HEK293 (cell line): ENCODE measurements at regions not wholly inside any gene's neighbourhood (a gene's known extent, or its start where the extent isn't known, plus 50 kb on each side); places are given as distances from the start of the nearest gene placed in this dataset.

Source experiments
- CTCF ChIA-PET: fragments of 350-600 bp; formaldehyde crosslinking; extraction: SDS; loops from one replicate; lab custom pipeline; 2021; ENCODE audit warnings: antibody characterized with exemption; lab: Yijun Ruan, JAX
- POLR2A ChIA-PET: fragments of 300-600 bp; formaldehyde crosslinking; extraction: SDS; loops from one replicate; lab custom pipeline; 2020; ENCODE audit warnings: antibody characterized with exemption, inconsistent platforms; lab: Yijun Ruan, JAX
- H3K27ac ChIP-seq: fragments of 200-500 bp; sonication (Bioruptor generic); 2 replicates; pipeline ENCODE4 v1.5.1; 2014; ENCODE audit warnings: low read depth, low read length, control low read depth, inconsistent platforms; ENCODE audit errors: extremely low read depth
- H3K36me3 ChIP-seq, 2 experiments: fragments of 200-500 bp in 1 of 2; sonication (Bioruptor generic) in 1 of 2; 1 replicate in 1 of 2; 2 replicates in 1 of 2; pipeline ENCODE4 v1.5.1; 2014 to 2017; ENCODE audit warnings: inconsistent platforms in 2 of 2, low read length in 2 of 2; ENCODE audit not compliant: control insufficient read depth in 2 of 2, insufficient read depth in 1 of 2
- H3K4me1 ChIP-seq: fragments of 200-500 bp; sonication (Bioruptor generic); 2 replicates; pipeline ENCODE4 v1.5.1; 2014; ENCODE audit warnings: mild to moderate bottlenecking, low read length, inconsistent platforms; ENCODE audit not compliant: control insufficient read depth, insufficient read depth
- H3K4me3 ChIP-seq: 2 replicates; pipeline ENCODE4 v1.5.1; 2011; ENCODE audit warnings: low read depth, mild to moderate bottlenecking, control low read depth, low read length, moderate library complexity
- H3K9me3 ChIP-seq: fragments of 200-500 bp; sonication (Bioruptor generic); 2 replicates; pipeline ENCODE4 v1.5.1; 2014; ENCODE audit warnings: low read depth, low read length, inconsistent platforms; ENCODE audit not compliant: control insufficient read depth, insufficient read depth
- KLF9 ChIP-seq: fragments of 450-650 bp; formaldehyde crosslinking; IDR thresholded peaks from 2 replicates; pipeline ENCODE4 v1.5.1; 2016; ENCODE audit warnings: missing biosample characterization, missing genetic modification characterization, low read depth
- PRDM10 ChIP-seq: fragments of 450-650 bp; formaldehyde crosslinking; IDR thresholded peaks from 2 replicates; pipeline ENCODE4 v1.5.1; 2016; ENCODE audit warnings: missing biosample characterization, missing genetic modification characterization
- PRDM2 ChIP-seq: fragments of 450-650 bp; formaldehyde crosslinking; IDR thresholded peaks from 2 replicates; pipeline ENCODE4 v1.5.1; 2016; ENCODE audit warnings: missing biosample characterization, missing genetic modification characterization, borderline replicate concordance
- SP7 ChIP-seq: fragments of 450-650 bp; formaldehyde crosslinking; IDR thresholded peaks from 2 replicates; pipeline ENCODE4 v1.5.1; 2016; ENCODE audit warnings: missing biosample characterization, missing genetic modification characterization
- ZIC2 ChIP-seq: fragments of 450-650 bp; formaldehyde crosslinking; IDR thresholded peaks from 2 replicates; pipeline ENCODE4 v1.5.1; 2016; ENCODE audit warnings: missing biosample characterization, missing genetic modification characterization
- ZNF16 ChIP-seq: fragments of 450-650 bp; formaldehyde crosslinking; IDR thresholded peaks from 2 replicates; pipeline ENCODE4 v1.5.1; 2016; ENCODE audit warnings: low read depth, missing biosample characterization, missing genetic modification characterization
- ZNF280C ChIP-seq: fragments of 450-650 bp; formaldehyde crosslinking; IDR thresholded peaks from 2 replicates; pipeline ENCODE4 v1.5.1; 2016; ENCODE audit warnings: missing biosample characterization, missing genetic modification characterization
- ZNF350 ChIP-seq: fragments of 450-650 bp; formaldehyde crosslinking; IDR thresholded peaks from 2 replicates; pipeline ENCODE4 v1.5.0; 2017; ENCODE audit warnings: missing biosample characterization, mild to moderate bottlenecking, missing genetic modification characterization
- ZNF394 ChIP-seq: fragments of 450-650 bp; formaldehyde crosslinking; IDR thresholded peaks from 2 replicates; pipeline ENCODE4 v1.5.1; 2016; ENCODE audit warnings: missing biosample characterization, missing genetic modification characterization, mild to moderate bottlenecking, moderate library complexity, borderline replicate concordance
- ZNF513 ChIP-seq: fragments of 450-650 bp; IDR thresholded peaks from 2 replicates; pipeline ENCODE4 v1.5.1; 2018; ENCODE audit warnings: missing biosample characterization, missing genetic modification characterization
- ZNF521 ChIP-seq: fragments of 450-650 bp; formaldehyde crosslinking; IDR thresholded peaks from 2 replicates; pipeline ENCODE4 v1.5.1; 2017; ENCODE audit warnings: missing biosample characterization, mild to moderate bottlenecking, missing genetic modification characterization
- ZNF561 ChIP-seq: fragments of 450-650 bp; IDR thresholded peaks from 2 replicates; pipeline ENCODE4 v1.5.1; 2018; ENCODE audit warnings: missing biosample characterization, missing genetic modification characterization, borderline replicate concordance
- ZNF670 ChIP-seq: fragments of 450-650 bp; formaldehyde crosslinking; IDR thresholded peaks from 2 replicates; pipeline ENCODE4 v1.5.1; 2016; ENCODE audit warnings: missing biosample characterization, missing genetic modification characterization, low read depth
- ZNF792 ChIP-seq: fragments of 450-650 bp; formaldehyde crosslinking; IDR thresholded peaks from 2 replicates; pipeline ENCODE4 v1.5.1; 2016; ENCODE audit warnings: missing biosample characterization, missing genetic modification characterization

GRCh38 chr15:66964111-66964738 lies 101.2 kb upstream of the SMAD3 start:
- H3K36me3 ChIP-seq: no peaks in the 10 kb centered on the region
- no peak overlapping the region for H3K4me3 ChIP-seq
- POLR2A ChIA-PET: interaction anchor here (0.6 kb wide), 1 partner anchor 252 kb away, joined by 6 read pairs; no protein-coding TSS in a partner anchor
- H3K9me3 ChIP-seq: no peaks in the 10 kb centered on the region
- H3K4me1 ChIP-seq: no peaks in the 10 kb centered on the region
- no peak overlapping the region for H3K27ac ChIP-seq
- no peak for TF ChIP-seq ZNF561
- no peak for TF ChIP-seq KLF9 (tag by site-specific recombination)
- no peak for TF ChIP-seq PRDM2
- TF ChIP-seq SP7: peak; percentile 95
- no peak for TF ChIP-seq ZNF394
- TF ChIP-seq ZIC2 (tag by site-specific recombination): peak; percentile 45; the same call in 1 of the 2 replicates
- no peak for TF ChIP-seq ZNF670 (tag by site-specific recombination)
- no peak for TF ChIP-seq ZNF521 (tag by site-specific recombination)
- no peak for TF ChIP-seq PRDM10
- TF ChIP-seq ZNF350 (tag by site-specific recombination): no peak
- no peak for TF ChIP-seq ZNF792 (tag by site-specific recombination)
- no peak for TF ChIP-seq ZNF16 (tag by site-specific recombination)
- TF ChIP-seq ZNF280C (tag by site-specific recombination): no peak
- no peak for TF ChIP-seq ZNF513 (tag by site-specific recombination)
- TF ChIP-seq, all 188 proteins: peak for 2
- CTCF ChIA-PET: no interaction called here
